ENCODE measurements at regions not wholly inside any gene's neighbourhood (a gene's known extent, or its start where the extent isn't known, plus 50 kb on each side); places are given as distances from the start of the nearest gene placed in this dataset.

GRCh38 chr6:15017261-15017660, 228.6 kb upstream of the JARID2 start:
- TF ChIP-seq POLR2AphosphoS5 (IDR thresholded peaks at IDR 0.05; ENCODE audit: low read depth, low read length) (no peak), REST (IDR thresholded peaks at IDR 0.05; ENCODE audit: insufficient read depth in 1 of 2, low read depth in 2 of 2, low read length in 2 of 2) (no peak), SIN3A (IDR thresholded peaks at IDR 0.05; ENCODE audit: borderline replicate concordance, insufficient read depth, low read length) (no peak), FOXP2 (optimal IDR thresholded peaks at IDR 0.05; ENCODE audit: borderline replicate concordance, extremely low read depth, extremely low read length, insufficient read depth) (no peak), TAF1 (IDR thresholded peaks at IDR 0.05; ENCODE audit: borderline replicate concordance, insufficient read depth, low read length) (no peak)

- TF ChIP-seq FOXP2 (optimal IDR thresholded peaks at IDR 0.05; ENCODE audit: borderline replicate concordance, extremely low read depth, extremely low read length, insufficient read depth): no peak
- TF ChIP-seq REST (IDR thresholded peaks at IDR 0.05; ENCODE audit: insufficient read depth in 1 of 2, low read depth in 2 of 2, low read length in 2 of 2): no peak
- TF ChIP-seq POLR2AphosphoS5 (IDR thresholded peaks at IDR 0.05; ENCODE audit: low read depth, low read length): no peak
- no peak for TF ChIP-seq TAF1 (IDR thresholded peaks at IDR 0.05; ENCODE audit: borderline replicate concordance, insufficient read depth, low read length)
- no peak for TF ChIP-seq SIN3A (IDR thresholded peaks at IDR 0.05; ENCODE audit: borderline replicate concordance, insufficient read depth, low read length)
Observed at GRCh38 chr6:15017803-15018202, 228.1 kb upstream of the JARID2 start.

GRCh38 chr6:15020119-15020770, 225.6 kb upstream of the JARID2 start:
- no peak for TF ChIP-seq FOXP2 (optimal IDR thresholded peaks at IDR 0.05; ENCODE audit: borderline replicate concordance, extremely low read depth, extremely low read length, insufficient read depth)
- TF ChIP-seq SIN3A (IDR thresholded peaks at IDR 0.05; ENCODE audit: borderline replicate concordance, insufficient read depth, low read length): no peak
- no peak for TF ChIP-seq POLR2AphosphoS5 (IDR thresholded peaks at IDR 0.05; ENCODE audit: low read depth, low read length)
- TF ChIP-seq TAF1 (IDR thresholded peaks at IDR 0.05; ENCODE audit: borderline replicate concordance, insufficient read depth, low read length): no peak
- no peak for TF ChIP-seq REST (IDR thresholded peaks at IDR 0.05; ENCODE audit: insufficient read depth in 1 of 2, low read depth in 2 of 2, low read length in 2 of 2)

- no peak for TF ChIP-seq SIN3A (IDR thresholded peaks at IDR 0.05; ENCODE audit: borderline replicate concordance, insufficient read depth, low read length)
Observed at GRCh38 chr6:15021074-15021473, 224.8 kb upstream of the JARID2 start.

- no peak for TF ChIP-seq FOXP2 (optimal IDR thresholded peaks at IDR 0.05; ENCODE audit: borderline replicate concordance, extremely low read depth, extremely low read length, insufficient read depth)
- no peak for TF ChIP-seq TAF1 (IDR thresholded peaks at IDR 0.05; ENCODE audit: borderline replicate concordance, insufficient read depth, low read length)
- no peak for TF ChIP-seq REST (IDR thresholded peaks at IDR 0.05; ENCODE audit: insufficient read depth in 1 of 2, low read depth in 2 of 2, low read length in 2 of 2)
- no peak for TF ChIP-seq SIN3A (IDR thresholded peaks at IDR 0.05; ENCODE audit: borderline replicate concordance, insufficient read depth, low read length)
- TF ChIP-seq POLR2AphosphoS5 (IDR thresholded peaks at IDR 0.05; ENCODE audit: low read depth, low read length): no peak
Observed at GRCh38 chr6:15023448-15023847, 222.4 kb upstream of the JARID2 start.
